Left ventricle myocardium inferior (tissue), 1 donor: ENCODE measurements at regions not wholly inside any gene's neighbourhood (a gene's known extent, or its start where the extent isn't known, plus 50 kb on each side); places are given as distances from the start of the nearest gene placed in this dataset.
"Not testable (repeated sequence)": the region's sequence is repeated elsewhere in the genome, so short reads cannot be mapped to it uniquely, and the experiment has no call there.

Experiments
- DNase-seq: peaks from one replicate; pipeline ENCODE4 v3.0.0-alpha.2; 2020
- H3K27ac ChIP-seq: fragments of 200-600 bp; replicated peaks from 2 replicates; pipeline ENCODE4 v1.8.0; 2021
- H3K27me3 ChIP-seq: fragments of 200-600 bp; 2 replicates; pipeline ENCODE4 v1.8.0; 2021; ENCODE audit warnings: low read depth
- H3K36me3 ChIP-seq: fragments of 200-600 bp; 2 replicates; pipeline ENCODE4 v1.8.0; 2021
- H3K4me1 ChIP-seq: fragments of 200-600 bp; 2 replicates; pipeline ENCODE4 v1.8.0; 2021
- H3K4me3 ChIP-seq: fragments of 200-600 bp; 2 replicates; pipeline ENCODE4 v1.8.0; 2021; ENCODE audit warnings: mild to moderate bottlenecking, moderate library complexity
- H3K9me3 ChIP-seq: fragments of 200-600 bp; replicated peaks from 2 replicates; pipeline ENCODE4 v1.8.0; 2021
- intact Hi-C: fragments of 100-400 bp; cut with micrococcal nuclease; formaldehyde crosslinking; loops from one replicate; pipeline ENCODE4 v1.11.0; 2022
- TF ChIP-seq, protein P1 (sequence below): fragments of 200-600 bp; IDR thresholded peaks from 2 replicates; pipeline ENCODE4 v1.8.0; 2021; ENCODE audit warnings: antibody characterized with exemption, mild to moderate bottlenecking, borderline replicate concordance
- donor health status: DM: no; HTN: yes; CAD: no; lungs with severe emphysema.

- TF ChIP-seq, protein P1, sequence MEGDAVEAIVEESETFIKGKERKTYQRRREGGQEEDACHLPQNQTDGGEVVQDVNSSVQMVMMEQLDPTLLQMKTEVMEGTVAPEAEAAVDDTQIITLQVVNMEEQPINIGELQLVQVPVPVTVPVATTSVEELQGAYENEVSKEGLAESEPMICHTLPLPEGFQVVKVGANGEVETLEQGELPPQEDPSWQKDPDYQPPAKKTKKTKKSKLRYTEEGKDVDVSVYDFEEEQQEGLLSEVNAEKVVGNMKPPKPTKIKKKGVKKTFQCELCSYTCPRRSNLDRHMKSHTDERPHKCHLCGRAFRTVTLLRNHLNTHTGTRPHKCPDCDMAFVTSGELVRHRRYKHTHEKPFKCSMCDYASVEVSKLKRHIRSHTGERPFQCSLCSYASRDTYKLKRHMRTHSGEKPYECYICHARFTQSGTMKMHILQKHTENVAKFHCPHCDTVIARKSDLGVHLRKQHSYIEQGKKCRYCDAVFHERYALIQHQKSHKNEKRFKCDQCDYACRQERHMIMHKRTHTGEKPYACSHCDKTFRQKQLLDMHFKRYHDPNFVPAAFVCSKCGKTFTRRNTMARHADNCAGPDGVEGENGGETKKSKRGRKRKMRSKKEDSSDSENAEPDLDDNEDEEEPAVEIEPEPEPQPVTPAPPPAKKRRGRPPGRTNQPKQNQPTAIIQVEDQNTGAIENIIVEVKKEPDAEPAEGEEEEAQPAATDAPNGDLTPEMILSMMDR, result no peak
- no peak for DNase-seq
- intact Hi-C loops, result no loop called here
- H3K36me3 ChIP-seq, result no peaks in the 10 kb centered on the region
- H3K9me3 ChIP-seq, result no peaks in the 10 kb centered on the region
- H3K4me3 ChIP-seq, result no peak overlapping the region
- no peaks in the 10 kb centered on the region for H3K4me1 ChIP-seq
- H3K27ac ChIP-seq, result no peak overlapping the region
- no peaks in the 10 kb centered on the region for H3K27me3 ChIP-seq
Measured at GRCh38 chr10:89980166-89980565, 278.8 kb downstream of the KIF20B start.

DNA sequence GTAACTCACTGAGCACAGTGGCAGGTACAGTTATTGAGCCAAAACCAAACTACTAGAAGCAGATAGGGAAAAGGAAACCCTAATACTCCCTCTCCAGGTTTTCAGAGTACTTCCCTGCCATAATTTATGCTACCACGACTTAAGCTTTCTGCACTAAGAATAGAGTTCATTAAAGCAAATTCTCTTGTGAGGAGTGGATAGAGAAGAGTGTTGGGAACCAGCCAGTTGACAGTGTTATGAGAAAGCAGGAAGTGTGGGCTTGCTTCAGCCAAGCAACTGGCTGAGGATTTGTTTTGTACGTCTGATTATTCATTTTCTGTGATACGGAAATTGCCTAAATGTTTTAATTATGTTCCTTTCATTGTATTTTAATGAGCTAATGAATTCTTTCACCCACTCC lies 280.5 kb downstream of the KIF20B start:
- Histone ChIP-seq H3K4me1 (no peaks in the 10 kb centered on the region), H3K27ac (no peak overlapping the region), H3K27me3 (no peaks in the 10 kb centered on the region), H3K9me3 (no peaks in the 10 kb centered on the region), H3K4me3 (no peak overlapping the region), H3K36me3 (no peaks in the 10 kb centered on the region)
- DNase-seq, result no peak
- intact Hi-C loops, result no loop called here
- TF ChIP-seq, protein P1, result no peak

DNA sequence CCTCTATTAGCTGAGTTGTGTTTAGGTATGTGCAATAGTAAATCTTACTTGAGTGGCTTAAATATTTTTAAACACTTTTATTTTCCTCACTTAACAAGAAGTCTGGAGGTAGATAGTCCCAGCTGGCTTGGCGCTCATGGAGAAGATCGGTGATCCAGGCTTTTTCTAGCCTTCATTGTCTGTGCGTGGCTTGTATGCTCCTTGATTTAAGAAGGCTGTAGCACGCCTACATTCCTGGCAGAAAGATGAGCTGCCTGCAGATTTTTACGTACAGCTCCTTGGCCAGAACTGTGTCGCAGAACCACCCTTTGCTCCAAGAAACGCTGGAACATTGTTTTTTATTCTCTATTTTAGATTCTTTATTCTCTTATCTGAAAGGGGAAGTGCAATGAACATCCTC lies 284.1 kb downstream of the KIF20B start:
- no peaks in the 10 kb centered on the region for H3K36me3 ChIP-seq
- no peaks in the 10 kb centered on the region for H3K27me3 ChIP-seq
- DNase-seq, result no peak
- H3K4me3 ChIP-seq, result no peak overlapping the region
- H3K4me1 ChIP-seq, result no peaks in the 10 kb centered on the region
- TF ChIP-seq, protein P1, result no peak
- H3K27ac ChIP-seq, result no peak overlapping the region
- intact Hi-C loops, result no loop called here
- H3K9me3 ChIP-seq, result peaks cover 4% of the 10 kb centered on the region

GRCh38 chr10:89988361-89988760 lies 287.0 kb downstream of the KIF20B start:
- H3K9me3 ChIP-seq, result peaks cover 21% of the 10 kb centered on the region
- H3K27me3 ChIP-seq, H3K4me1 ChIP-seq, intact Hi-C loops, DNase-seq, H3K4me3 ChIP-seq, H3K27ac ChIP-seq, H3K36me3 ChIP-seq: not testable (repeated sequence)

- TF ChIP-seq, protein P1, result no peak
- no peak for DNase-seq
- no peaks in the 10 kb centered on the region for H3K27me3 ChIP-seq
- H3K4me1 ChIP-seq, result no peaks in the 10 kb centered on the region
- no peak overlapping the region for H3K27ac ChIP-seq
- intact Hi-C loops, result no loop called here
- H3K4me3 ChIP-seq, result no peak overlapping the region
- H3K9me3 ChIP-seq, result peaks cover 47% of the 10 kb centered on the region
- no peaks in the 10 kb centered on the region for H3K36me3 ChIP-seq
Measured at GRCh38 chr10:89992575-89992974, 291.2 kb downstream of the KIF20B start.

DNA sequence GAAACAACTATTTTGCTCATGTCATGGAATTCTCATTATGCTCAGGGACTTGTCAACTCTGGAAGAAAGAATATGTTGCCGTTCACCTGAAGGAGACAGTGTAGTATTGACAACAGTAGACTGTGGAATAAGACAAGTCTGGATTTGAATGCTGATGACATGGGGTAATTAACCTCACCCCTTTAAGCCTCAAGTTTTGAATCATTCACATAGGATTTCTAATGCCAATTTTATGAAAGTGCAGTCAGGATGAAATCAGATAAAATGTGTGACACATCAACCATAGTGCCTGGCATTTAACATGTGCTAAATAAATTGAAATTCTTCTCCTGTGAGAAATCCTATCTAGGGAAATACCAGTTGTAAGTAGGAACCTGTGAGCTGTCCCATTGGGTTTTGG lies 305.8 kb downstream of the KIF20B start:
- intact Hi-C loops, result no loop called here
- DNase-seq, result no peak
- no peak overlapping the region for H3K27ac ChIP-seq
- H3K36me3 ChIP-seq, result no peaks in the 10 kb centered on the region
- H3K9me3 ChIP-seq, result peaks cover 13% of the 10 kb centered on the region
- H3K27me3 ChIP-seq, result no peaks in the 10 kb centered on the region
- no peaks in the 10 kb centered on the region for H3K4me1 ChIP-seq
- no peak overlapping the region for H3K4me3 ChIP-seq
- TF ChIP-seq, protein P1, result no peak

DNA sequence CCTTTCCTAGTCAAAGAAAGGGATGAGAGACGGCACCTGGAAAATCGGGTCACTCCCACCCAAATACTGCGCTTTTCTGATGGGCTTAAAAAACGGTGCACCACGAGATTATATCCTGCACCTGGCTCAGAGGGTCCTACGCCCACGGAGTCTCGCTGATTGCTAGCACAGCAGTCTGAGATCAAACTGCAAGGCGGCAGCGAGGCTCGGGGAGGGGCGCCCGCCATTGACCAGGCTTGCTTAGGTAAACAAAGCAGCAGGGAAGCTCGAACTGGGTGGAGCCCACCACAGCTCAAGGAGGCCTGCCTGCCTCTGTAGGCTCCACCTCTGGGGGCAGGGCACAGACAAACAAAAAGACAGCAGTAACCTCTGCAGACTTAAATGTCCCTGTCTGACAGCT lies 309.9 kb downstream of the KIF20B start:
- H3K4me1 ChIP-seq, H3K27ac ChIP-seq, H3K4me3 ChIP-seq, H3K27me3 ChIP-seq, intact Hi-C loops, DNase-seq, H3K36me3 ChIP-seq: not testable (repeated sequence)
- H3K9me3 ChIP-seq, result peaks cover 20% of the 10 kb centered on the region
